GM21515 (cell line): ENCODE measurements at regions not wholly inside any gene's neighbourhood (a gene's known extent, or its start where the extent isn't known, plus 50 kb on each side); places are given as distances from the start of the nearest gene placed in this dataset.

Experiments used
- ATAC-seq: cut with Tn5 transposase; IDR thresholded peaks from one replicate; pipeline ENCODE4 v1.9.1; 2021; ENCODE audit not compliant: unreplicated experiment

GRCh38 chr11:80227915-80228314, 787.1 kb upstream of the TENM4 start:
- ATAC-seq = no peak

GRCh38 chr11:80214413-80214812, 773.6 kb upstream of the TENM4 start:
- no peak for ATAC-seq

- no peak for ATAC-seq
Measured at GRCh38 chr11:80211673-80212072, 770.8 kb upstream of the TENM4 start.

GRCh38 chr11:80204021-80204420, 763.2 kb upstream of the TENM4 start:
- ATAC-seq = no peak

GRCh38 chr11:80196932-80197554, 756.2 kb upstream of the TENM4 start:
- ATAC-seq = no peak

- no peak for ATAC-seq
Measured at GRCh38 chr11:80196041-80196440, 755.2 kb upstream of the TENM4 start.

- no peak for ATAC-seq
Measured at GRCh38 chr11:80194625-80195024, 753.8 kb upstream of the TENM4 start.

- no peak for ATAC-seq
Measured at GRCh38 chr11:80194016-80194415, 753.2 kb upstream of the TENM4 start.

- ATAC-seq = no peak
Measured at GRCh38 chr11:80188076-80188627, 747.3 kb upstream of the TENM4 start.

GRCh38 chr11:80186692-80187091, 745.9 kb upstream of the TENM4 start:
- no peak for ATAC-seq

GRCh38 chr11:80182901-80183300, 742.1 kb upstream of the TENM4 start:
- ATAC-seq = no peak

GRCh38 chr11:80173371-80174136, 732.7 kb upstream of the TENM4 start:
- no peak for ATAC-seq

- no peak for ATAC-seq
Measured at GRCh38 chr11:80168796-80169195, 728.0 kb upstream of the TENM4 start.

GRCh38 chr11:80167766-80168165, 726.9 kb upstream of the TENM4 start:
- ATAC-seq = no peak

GRCh38 chr11:80165744-80166143, 724.9 kb upstream of the TENM4 start:
- no peak for ATAC-seq

- no peak for ATAC-seq
Measured at GRCh38 chr11:80163441-80163840, 722.6 kb upstream of the TENM4 start.

GRCh38 chr11:80163011-80163410, 722.2 kb upstream of the TENM4 start:
- ATAC-seq = no peak

GRCh38 chr11:80162387-80162786, 721.6 kb upstream of the TENM4 start:
- no peak for ATAC-seq

GRCh38 chr11:80157447-80157846, 716.6 kb upstream of the TENM4 start:
- no peak for ATAC-seq

- ATAC-seq = no peak
Measured at GRCh38 chr11:80156062-80156461, 715.2 kb upstream of the TENM4 start.

- ATAC-seq = no peak
Measured at GRCh38 chr11:80155412-80156017, 714.7 kb upstream of the TENM4 start.

GRCh38 chr11:80146232-80146631, 705.4 kb upstream of the TENM4 start:
- ATAC-seq = no peak
